Sigmoid colon (tissue), 6 donors: ENCODE measurements at regions not wholly inside any gene's neighbourhood (a gene's known extent, or its start where the extent isn't known, plus 50 kb on each side); places are given as distances from the start of the nearest gene placed in this dataset.
A peak's percentile ranks its signal among the peaks of the same experiment; 100 is the strongest.

Experiments used
- DNase-seq: peaks from one replicate; pipeline ENCODE4 v3.0.0-alpha.2; 2019
- H3K27ac ChIP-seq, 4 donors: fragments of 200-600 bp; sonication (generic); one replicate each; pipeline ENCODE4 v1.5.1; 2016 to 2019; ENCODE audit warnings: mild to moderate bottlenecking in 1 of 4
- H3K27me3 ChIP-seq, 3 donors: fragments of 200-600 bp; sonication (generic); one replicate each; pipeline ENCODE4 v1.5.1; 2019; ENCODE audit warnings: mild to moderate bottlenecking in 1 of 3
- H3K36me3 ChIP-seq, 4 donors: fragments of 200-600 bp; sonication (generic); one replicate each; pipeline ENCODE4 v1.5.1; 2016 to 2019
- H3K4me1 ChIP-seq, 4 donors: fragments of 200-600 bp; sonication (generic); one replicate each; pipeline ENCODE4 v1.5.1; 2017 to 2019
- H3K4me3 ChIP-seq, 4 donors: fragments of 200-600 bp; sonication (generic); one replicate each; pipeline ENCODE4 v1.5.1; 2017 to 2019; ENCODE audit warnings: mild to moderate bottlenecking in 2 of 4, moderate library complexity in 1 of 4
- H3K9me3 ChIP-seq, 4 donors: fragments of 200-600 bp in 3 of 4; sonication (generic) in 3 of 4; one replicate each; pipeline versions ENCODE4 v1.5.1 to v1.6.1; 2013 to 2019
- EP300 ChIP-seq, 4 donors: sonication (generic); formaldehyde crosslinking; IDR thresholded peaks; one replicate each; pipeline ENCODE4 v1.6.1; 2017; ENCODE audit warnings: antibody characterized with exemption in 4 of 4
- POLR2A ChIP-seq, 2 donors: fragments of 450-650 bp; IDR thresholded peaks; one replicate each; pipeline ENCODE4 v1.6.1; 2016; ENCODE audit warnings: antibody characterized with exemption in 2 of 2, mild to moderate bottlenecking in 2 of 2, moderate library complexity in 2 of 2
- POLR2AphosphoS5 ChIP-seq, 4 donors: sonication (generic); formaldehyde crosslinking; IDR thresholded peaks; one replicate each; pipeline ENCODE4 v1.6.1; 2017; ENCODE audit warnings: antibody characterized with exemption in 4 of 4
- WGBS, 2 donors: extraction: QIAGEN DNeasy Blood & Tissue Kit; methylation state at CpG; one replicate each; pipeline ENCODE4 v1.1.7; 2013; 5-methylcytosine and 5-hydroxymethylcytosine counted together
- intact Hi-C: fragments of 100-400 bp; cut with DNase I; formaldehyde crosslinking; loops from one replicate; pipeline ENCODE4 v1.15.1; 2023
- TF ChIP-seq, protein P1 (sequence below), 4 experiments: fragments of 450-650 bp in 3 of 4; fragments of 200-600 bp in 1 of 4; IDR thresholded peaks; one replicate each; pipeline ENCODE4 v1.5.1; 2016 to 2019; ENCODE audit warnings: antibody characterized with exemption in 4 of 4, mild to moderate bottlenecking in 3 of 4, moderate library complexity in 2 of 4
- donor health status: healthy with polysubstance abuse.
- donor health status: healthy.

DNA sequence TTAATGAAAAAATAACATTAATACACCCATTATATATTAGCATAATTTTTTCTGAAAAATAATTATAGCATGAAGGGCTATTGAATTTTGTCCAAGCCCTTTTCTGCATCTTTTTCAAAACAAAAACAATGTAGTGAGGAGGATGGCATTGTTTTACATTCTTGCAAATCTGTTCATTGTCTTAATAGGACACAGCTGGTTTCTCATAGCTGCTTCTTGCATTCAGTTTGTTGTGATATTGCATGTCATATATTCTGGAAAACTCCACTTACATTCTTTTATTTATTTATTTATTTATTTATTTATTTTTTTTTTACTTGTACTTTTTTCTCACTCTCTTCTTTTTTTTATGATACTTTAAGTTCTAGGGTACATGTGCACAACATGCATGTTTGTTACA lies 107.4 kb downstream of the NR1D2 start:
- Histone ChIP-seq H3K4me1 (peaks cover 0 to 10% (median 9%) of the 10 kb centered on the region in 4 donors), H3K4me3 (no peak overlapping the region), H3K27ac (no peak overlapping the region), H3K27me3 (no peaks in the 10 kb centered on the region), H3K9me3 (no peaks in the 10 kb centered on the region), H3K36me3 (no peaks in the 10 kb centered on the region)
- intact Hi-C loops: no loop called here
- no peak for DNase-seq
- no peak for TF ChIP-seq POLR2AphosphoS5 (IDR thresholded peaks at IDR 0.05)
- no peak for TF ChIP-seq EP300 (IDR thresholded peaks at IDR 0.05)
- TF ChIP-seq POLR2A (IDR thresholded peaks at IDR 0.05): no peak
- TF ChIP-seq, protein P1, sequence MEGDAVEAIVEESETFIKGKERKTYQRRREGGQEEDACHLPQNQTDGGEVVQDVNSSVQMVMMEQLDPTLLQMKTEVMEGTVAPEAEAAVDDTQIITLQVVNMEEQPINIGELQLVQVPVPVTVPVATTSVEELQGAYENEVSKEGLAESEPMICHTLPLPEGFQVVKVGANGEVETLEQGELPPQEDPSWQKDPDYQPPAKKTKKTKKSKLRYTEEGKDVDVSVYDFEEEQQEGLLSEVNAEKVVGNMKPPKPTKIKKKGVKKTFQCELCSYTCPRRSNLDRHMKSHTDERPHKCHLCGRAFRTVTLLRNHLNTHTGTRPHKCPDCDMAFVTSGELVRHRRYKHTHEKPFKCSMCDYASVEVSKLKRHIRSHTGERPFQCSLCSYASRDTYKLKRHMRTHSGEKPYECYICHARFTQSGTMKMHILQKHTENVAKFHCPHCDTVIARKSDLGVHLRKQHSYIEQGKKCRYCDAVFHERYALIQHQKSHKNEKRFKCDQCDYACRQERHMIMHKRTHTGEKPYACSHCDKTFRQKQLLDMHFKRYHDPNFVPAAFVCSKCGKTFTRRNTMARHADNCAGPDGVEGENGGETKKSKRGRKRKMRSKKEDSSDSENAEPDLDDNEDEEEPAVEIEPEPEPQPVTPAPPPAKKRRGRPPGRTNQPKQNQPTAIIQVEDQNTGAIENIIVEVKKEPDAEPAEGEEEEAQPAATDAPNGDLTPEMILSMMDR (IDR thresholded peaks at IDR 0.05): no peak

DNA sequence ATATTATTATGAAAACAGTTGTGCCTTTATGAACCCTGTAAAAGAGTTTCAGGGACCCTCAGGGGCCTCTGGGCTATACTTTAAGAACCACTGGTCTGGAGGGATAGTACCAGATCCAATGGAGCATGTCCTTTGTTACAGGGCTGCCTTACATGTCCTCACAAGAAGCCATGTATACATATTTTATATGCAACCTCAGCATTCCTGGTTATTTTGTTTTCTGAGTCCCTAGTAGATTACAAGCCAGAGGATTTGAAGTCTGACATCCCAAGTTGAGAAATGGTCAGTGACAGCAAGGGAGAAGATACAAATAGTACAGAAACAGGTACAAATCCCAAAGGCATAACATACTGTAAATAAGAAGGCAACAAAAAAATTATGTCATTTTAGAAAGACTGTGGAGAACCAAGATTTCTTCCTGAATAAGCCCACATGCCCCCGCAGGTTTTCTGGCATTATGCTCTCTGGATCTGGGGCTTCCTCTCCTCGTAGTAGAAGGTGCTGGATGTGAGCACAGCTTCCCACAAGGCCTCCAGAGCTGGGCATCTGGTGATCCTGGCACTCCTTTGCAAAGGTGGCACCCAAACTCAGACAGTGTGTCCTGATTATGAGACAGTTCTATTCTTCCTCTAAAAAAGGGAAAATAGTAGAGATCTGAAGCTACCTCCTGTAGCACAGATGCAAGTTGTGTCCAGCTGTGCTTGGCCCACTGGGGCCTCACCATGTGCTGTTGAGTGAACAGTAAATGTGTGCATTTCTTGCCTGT lies 114.0 kb downstream of the NR1D2 start:
- Histone ChIP-seq H3K27me3 (no peaks in the 10 kb centered on the region), H3K4me3 (no peak overlapping the region), H3K4me1 (peaks cover 0 to 27% (median 26%) of the 10 kb centered on the region in 4 donors), H3K9me3 (no peaks in the 10 kb centered on the region), H3K36me3 (no peaks in the 10 kb centered on the region), H3K27ac (no peak overlapping the region)
- WGBS, 2 donors: 79 to 88% methylated on average over 2 of the region's 2 CpGs
- no peak for TF ChIP-seq EP300 (IDR thresholded peaks at IDR 0.05)
- DNase-seq: no peak
- intact Hi-C loops: no loop called here

DNA sequence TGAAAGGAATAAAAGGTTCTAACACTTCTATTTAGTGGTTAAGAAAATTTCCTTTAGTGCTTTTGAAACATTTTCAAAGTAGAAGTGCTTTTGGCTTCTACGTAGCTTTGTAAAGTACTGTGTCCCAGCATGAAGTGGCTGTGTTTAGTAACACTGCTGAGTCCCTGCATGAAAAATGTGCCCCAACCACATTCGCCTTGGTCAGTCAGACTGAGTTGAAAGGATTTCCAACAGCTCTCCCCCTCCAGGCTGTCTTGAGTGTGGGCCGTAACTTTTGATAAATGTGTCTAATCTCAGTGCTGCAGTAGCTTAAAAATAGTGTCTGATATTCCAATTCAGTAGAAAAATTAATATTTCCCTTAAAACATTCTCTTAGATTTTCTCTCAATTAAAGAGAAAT lies 115.0 kb downstream of the NR1D2 start:
- TF ChIP-seq POLR2AphosphoS5 (IDR thresholded peaks at IDR 0.05) (no peak), POLR2A (IDR thresholded peaks at IDR 0.05) (no peak), EP300 (IDR thresholded peaks at IDR 0.05) (no peak)
- TF ChIP-seq, protein P1 (IDR thresholded peaks at IDR 0.05): no peak
- Histone ChIP-seq H3K27me3 (no peaks in the 10 kb centered on the region), H3K27ac (peak overlapping the region in 2 of 4 donors; percentile 4 to 48), H3K36me3 (no peaks in the 10 kb centered on the region), H3K9me3 (no peaks in the 10 kb centered on the region), H3K4me3 (no peak overlapping the region), H3K4me1 (peaks cover 0 to 27% (median 26%) of the 10 kb centered on the region in 4 donors)
- no peak for DNase-seq
- 78 to 82% methylated on average over 3 of the region's 3 CpGs for WGBS, 2 donors
- intact Hi-C loops: loop anchor here (10.0 kb wide), 1 partner anchor 435 kb away; the partner anchor contains the start of gene THRB

DNA sequence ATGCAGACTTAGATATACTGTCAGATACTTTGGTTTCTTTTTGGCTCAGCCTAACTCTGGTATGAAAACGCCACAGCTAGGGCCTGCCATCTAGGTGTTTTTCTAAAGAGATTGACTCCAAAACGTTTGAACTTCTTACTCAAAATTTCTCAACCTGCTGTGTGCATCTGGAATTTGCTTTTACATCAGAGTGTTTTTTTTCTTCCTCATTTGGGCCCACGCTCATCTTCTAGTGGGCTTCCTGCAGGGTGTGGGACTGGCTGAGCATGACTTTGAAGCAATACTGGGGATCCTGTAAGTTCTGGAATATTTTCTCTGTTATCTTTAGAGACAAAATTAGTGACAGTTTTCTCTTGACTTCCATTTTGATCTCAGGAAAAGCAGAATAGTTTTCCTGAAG lies 117.8 kb downstream of the NR1D2 start:
- H3K27ac ChIP-seq: peak overlapping the region in 3 of 4 donors; percentile 8 to 39 (median 27)
- DNase-seq: no peak
- peaks cover 0 to 27% (median 26%) of the 10 kb centered on the region in 4 donors for H3K4me1 ChIP-seq
- no peaks in the 10 kb centered on the region for H3K36me3 ChIP-seq
- no peak overlapping the region for H3K4me3 ChIP-seq
- TF ChIP-seq, protein P1 (IDR thresholded peaks at IDR 0.05): no peak
- TF ChIP-seq POLR2AphosphoS5 (IDR thresholded peaks at IDR 0.05) (no peak), POLR2A (IDR thresholded peaks at IDR 0.05) (no peak), EP300 (IDR thresholded peaks at IDR 0.05) (no peak)
- no peaks in the 10 kb centered on the region for H3K9me3 ChIP-seq
- intact Hi-C loops: loop anchor here (10.0 kb wide), 1 partner anchor 432 kb away; the partner anchor contains the start of gene THRB
- no peaks in the 10 kb centered on the region for H3K27me3 ChIP-seq
- WGBS, 2 donors: 52 to 69% methylated on average over 3 of the region's 3 CpGs
